RPMI8226 (cell line): ENCODE measurements at regions not wholly inside any gene's neighbourhood (a gene's known extent, or its start where the extent isn't known, plus 50 kb on each side); places are given as distances from the start of the nearest gene placed in this dataset.

Experiments
- DNase-seq: peaks from one replicate; pipeline ENCODE4 v3.0.0-alpha.2; 2015

DNA sequence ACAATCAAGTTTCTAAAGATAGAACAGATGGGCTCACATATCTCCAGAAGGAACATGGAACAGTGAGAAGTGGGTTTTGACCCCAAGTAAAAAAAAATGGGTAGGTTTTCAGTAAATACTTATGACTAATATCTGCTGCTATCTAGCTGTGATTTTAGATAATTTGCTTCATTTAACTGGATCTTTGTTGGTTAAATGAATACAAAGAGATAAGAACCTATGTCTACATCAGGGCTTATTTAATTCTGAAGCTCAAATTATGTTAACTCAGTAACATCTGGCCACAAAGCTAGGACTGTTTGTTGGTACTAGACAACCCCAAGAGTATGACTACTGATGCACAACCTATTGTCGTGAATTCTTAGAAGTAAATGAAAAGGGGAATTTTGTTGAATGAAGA, 144.4 kb upstream of the SESN3 start:
- no peak for DNase-seq

DNA sequence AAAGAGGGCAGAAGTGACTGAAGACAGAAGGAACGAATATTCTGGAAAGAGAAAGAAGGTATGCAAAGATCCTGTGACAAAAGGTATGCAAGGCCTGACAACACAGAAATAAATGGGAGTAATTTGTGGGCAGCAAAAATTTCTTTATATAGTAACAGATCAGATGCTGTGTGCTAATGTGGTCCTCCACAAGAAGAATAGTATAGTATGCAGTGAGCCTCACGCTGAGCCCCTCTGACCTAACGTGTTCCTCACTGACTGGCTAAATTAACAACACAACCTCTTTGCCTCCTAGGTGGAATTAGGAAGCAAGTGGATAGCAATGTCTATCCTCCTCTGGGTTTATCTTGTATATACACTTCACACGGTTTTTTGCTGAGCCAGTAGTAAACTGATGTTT, 143.1 kb upstream of the SESN3 start:
- no peak for DNase-seq

DNA sequence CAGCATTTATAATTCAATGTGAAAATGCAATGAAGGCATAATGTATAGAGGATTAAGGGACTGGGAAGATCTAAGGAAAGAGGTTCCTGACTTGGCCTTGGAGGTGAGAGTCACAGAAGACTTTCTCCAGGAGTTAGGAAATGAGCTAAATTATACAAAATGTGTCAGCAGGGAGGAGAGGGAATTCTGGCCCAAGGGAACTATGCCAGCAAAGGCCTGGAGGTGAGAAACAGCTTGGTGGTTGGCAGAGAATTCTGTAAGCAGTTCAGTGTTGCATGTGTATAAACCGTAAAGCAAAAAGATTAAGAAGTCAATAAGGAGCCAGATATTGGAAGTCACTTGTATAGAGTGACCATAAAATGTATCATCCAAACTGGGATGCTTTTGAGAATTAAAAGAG, 142.2 kb upstream of the SESN3 start:
- DNase-seq = no peak

DNA sequence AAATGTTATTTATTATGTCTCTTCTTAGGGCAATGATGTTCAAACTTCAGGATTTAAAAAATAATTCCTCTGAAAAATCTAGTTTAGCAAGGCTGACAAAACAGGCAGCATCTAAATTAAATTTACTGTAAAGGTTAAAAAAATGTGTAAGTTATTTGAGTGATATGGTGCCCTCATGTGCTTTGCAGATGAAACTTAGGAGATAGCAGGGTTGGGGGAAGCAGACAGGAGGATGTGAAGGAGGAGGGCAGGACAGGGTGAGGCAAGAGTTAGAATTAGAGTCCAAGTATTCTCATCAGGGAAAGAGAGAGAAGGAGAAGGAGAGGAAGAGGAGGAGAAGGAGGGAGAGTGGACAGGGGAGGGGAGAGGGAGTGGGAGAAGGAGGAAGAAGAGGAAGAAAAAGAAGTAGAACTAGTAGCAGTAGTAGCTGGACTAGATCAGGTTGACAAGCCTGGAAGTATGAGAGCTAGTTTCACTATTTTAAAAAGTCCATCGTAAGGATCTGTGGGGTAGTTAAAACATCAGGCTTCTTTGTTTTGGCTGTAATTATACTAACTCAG, 141.2 kb upstream of the SESN3 start:
- no peak for DNase-seq

DNA sequence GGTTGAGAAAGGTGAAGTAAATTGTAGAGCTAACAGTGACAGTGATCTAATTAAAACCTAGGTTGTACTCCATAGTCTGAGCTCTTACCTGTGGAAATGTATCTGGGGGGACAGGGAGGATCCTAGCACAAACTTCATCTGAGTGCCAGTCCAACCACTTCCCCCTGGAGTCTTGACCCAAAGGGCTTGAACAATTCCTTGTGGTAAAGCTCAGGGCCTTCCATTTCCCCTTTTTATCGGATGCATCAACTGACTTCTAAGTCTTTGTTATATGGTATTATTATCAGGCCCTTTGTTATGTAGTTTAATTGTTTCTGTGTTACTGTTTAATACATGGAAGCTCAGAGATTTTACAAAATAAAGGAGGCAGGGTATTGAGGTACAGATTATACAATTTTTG, 140.2 kb upstream of the SESN3 start:
- DNase-seq = no peak

DNA sequence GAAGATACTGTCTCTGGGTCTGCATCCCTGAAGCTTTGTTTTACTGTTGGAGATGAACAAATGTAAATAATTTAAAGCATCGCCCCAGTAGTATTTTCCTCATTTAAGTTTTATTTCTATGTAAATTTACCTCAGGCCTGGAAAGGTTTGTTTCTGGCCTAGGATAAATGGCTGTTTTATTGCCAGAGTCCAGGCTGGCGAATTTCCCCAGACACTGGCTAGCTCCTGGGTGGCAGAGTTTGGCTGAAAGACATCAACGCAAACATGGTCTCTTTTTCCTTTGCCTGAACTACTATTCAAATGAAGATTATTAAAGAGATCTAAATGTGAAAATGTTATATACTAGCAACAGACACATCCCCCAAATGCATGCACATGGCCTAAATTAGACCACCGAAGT, 136.7 kb upstream of the SESN3 start:
- no peak for DNase-seq

DNA sequence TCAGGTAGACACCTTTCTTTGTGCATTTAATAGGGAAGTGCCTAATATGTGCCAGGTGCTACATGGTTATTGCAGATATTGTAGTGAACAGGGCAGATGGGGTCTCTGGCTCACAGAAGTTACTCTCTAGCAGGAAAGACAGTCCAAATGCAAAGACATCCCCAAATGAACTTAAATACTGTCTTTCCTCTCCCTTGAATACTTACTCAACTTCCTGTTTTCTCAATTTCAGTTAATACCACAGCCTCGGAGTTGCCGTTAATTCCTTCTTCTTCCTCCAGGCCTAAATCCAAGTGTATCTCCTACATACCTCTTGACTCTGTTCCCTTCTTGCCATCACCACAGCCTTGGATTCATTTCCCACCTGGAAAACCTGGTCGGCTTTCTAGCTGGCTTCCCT, 134.3 kb upstream of the SESN3 start:
- DNase-seq = no peak

DNA sequence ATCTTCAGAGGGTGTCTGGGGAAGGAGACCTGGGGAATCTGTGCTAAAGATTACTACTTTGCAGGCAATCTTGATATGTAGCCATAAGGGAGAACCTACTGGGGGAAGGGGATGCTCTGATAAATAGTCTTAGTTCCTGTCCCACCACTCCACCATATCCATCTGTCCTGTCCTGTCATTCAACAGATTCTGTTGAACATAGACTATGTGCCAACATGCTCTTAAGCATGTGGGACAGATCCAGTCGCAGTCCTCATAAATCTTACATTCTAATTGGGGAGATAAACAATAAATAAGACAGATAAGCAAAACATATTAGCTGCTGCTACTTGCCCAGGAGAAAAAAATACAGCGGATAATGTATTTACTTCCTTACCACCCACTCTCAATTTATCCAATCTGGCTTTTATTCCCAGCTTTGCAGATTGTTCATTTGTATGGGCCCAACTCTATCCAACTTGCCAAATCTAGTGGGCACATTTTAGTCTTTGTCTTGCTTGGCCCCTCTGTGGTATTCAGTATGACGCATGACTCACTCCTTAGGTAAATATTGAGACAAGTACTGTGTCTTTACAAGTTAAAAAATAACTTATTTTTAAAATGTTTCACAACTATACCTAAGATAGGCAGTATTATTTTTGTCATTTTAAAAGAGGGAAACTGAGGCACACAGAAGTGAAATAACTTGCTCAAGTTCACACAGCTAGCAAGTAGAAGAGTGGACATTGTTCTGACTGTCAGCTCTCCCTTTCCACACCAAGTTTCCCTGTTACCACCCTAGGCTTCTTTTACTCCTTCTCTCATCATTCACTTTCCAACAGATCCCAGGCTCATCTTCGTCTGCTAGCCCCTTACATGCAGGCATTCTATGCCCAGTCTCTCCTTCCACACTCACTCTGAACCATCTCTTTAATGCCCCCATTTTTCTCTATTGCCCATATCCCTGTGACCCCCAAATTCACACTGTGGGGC, 133.6 kb upstream of the SESN3 start:
- DNase-seq = no peak

DNA sequence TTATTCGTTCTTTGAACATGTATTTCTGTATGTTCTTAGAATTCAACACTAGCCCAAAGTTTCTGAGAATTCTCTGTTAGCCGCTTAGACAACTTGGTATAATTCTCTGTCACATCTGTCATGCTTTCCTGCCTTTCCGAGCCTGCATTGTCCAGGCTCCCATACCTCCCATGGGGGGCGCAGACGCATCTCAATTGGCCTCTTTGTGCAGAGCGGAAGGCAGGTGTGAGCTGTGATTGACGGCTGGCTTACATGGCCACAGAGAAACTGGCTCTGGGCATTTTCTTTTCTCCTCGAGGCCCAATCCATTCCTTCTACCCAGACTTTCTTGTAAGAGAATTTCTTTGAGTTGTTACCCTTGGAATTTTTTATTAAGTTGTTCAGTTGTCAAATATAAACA, 132.7 kb upstream of the SESN3 start:
- DNase-seq = no peak

DNA sequence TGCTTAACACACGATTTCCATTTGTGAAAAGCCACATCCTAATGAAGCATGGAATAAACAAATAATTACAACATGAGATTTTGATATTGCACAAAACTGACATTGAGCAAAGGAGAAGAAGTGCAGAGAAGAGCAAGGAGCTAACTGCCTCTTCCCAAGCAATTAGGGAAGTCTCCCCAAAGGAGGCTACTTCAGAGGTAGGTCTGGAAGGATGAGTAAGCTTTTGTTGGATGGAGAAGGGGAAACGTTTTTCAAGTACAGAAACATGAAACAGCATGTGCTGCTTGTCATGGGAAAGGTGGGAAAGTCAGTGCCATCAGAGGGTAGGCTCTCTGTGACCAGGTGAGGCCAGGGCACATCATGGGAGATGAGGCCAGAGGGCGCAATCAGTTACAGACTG, 132.2 kb upstream of the SESN3 start:
- no peak for DNase-seq

DNA sequence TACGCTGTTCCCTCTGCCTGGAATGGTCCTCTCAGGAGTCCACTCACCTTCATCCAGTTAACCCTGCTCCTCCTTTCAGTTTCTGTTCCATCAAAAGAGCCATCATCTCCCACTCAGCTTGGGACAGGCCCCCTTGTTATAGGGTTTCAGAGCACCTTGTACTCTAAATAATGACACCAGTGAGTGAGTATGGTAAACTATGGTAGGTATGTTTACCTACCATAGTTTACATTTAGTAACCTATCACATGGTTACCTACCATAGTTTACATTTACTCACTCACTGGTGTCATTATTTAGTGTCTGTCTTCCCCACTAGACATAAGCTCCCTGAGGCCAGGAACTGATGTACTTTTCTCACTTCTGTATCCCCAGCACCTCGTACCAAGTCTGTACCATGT, 130.2 kb upstream of the SESN3 start:
- DNase-seq = no peak

DNA sequence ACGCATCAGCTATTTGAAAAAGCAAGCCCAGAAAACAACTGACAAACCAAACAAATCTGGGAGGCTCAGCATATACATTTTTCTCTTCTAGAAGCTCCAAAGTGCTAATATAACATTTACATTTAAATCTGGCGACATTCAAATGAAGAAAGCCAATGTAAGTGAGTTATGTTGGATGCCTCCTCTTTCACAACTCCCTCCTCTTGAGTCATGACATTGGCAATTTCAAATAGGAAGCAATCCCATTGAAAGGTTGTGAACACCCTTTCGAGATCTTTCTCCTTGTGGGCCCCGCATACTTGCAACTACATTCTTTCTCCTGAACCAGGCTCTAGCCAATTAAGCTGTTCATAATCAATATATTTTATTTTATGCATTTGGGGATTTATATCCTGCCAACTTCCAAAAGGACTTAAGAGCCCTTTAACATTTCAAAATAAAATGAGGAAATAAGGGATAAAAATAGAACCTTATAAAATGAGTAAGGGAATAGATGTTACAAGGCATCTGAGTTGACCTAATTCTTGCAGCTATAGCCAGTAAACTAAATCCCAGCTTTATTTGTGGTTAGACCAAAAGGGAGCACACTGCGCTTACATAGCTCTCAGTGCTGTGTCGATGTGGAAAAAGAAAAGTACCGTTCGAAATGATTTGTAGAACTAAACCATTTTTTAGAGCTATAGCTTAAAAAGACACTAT, 129.5 kb upstream of the SESN3 start:
- no peak for DNase-seq

DNA sequence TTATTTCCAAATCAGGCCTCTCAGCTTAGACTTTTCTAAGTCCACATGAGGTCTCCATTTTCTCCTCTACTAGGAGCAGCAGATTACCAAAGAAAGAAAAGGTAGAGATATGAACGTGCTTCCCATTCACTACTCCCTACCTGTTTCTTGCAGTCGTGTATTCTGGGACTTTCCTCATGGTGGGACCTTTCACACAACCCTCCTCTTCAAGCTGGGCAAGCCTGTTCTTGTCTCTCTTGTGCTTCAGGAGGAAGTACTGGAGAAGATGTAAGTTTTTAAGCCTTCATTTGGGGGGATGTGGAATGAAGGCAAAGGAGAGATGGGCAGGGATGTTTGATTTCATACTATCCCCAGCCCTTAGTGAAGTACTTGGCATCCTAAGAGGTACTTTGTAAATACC, 128.8 kb upstream of the SESN3 start:
- no peak for DNase-seq

DNA sequence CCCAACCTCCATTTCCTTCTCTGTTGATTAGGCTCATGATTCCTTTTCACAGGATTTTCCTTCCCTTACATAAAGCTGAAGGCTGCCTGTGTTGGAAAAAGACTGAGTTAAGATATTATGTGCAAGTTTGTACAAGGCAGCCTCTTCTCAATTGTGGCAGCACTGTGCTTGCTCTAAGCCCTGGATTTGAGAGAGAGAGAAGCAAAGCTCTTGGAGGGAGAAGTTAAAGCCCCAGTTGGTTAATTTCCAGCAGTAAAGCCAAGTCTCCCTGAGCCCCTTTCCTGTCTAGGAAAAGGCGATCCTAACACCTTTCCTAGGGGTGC, 128.3 kb upstream of the SESN3 start:
- no peak for DNase-seq

DNA sequence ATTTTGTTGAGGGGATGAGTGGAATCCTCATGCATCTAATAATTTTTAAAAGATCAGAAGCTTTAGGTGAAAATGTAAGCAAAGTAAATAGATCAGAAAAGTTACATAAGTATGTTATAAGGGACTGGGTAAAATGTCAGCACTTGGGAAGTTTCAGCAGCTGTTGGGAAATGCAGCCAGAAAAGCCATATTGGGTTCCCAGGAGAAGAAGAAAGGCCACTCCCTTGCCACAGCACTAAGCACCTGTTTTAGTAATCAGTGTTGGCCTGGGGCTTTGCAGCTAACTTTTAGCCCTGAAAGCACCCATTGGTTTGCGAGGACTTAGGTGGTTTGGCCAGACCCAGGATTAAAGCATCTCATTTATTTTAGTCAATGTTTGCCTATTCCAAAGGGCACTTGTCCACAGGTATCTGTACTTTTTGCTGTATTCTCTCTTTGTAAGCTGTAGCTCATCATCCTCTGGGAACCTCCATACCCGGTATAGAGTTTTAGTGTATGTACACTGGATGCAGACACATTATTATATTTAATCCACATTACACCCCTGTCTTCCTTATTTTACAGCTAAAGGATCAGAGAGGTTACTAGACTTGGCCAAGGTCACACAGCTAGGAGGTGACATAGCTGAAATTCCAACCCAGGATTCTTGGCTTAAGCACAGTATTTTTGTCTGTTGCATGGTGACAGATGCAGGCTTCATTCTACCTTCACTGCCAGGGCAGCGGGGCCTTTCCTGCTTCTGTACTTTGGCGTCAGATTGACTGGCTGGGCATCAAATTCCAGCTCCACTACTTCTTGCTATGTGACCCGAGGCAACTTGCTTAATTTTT, 127.7 kb upstream of the SESN3 start:
- no peak for DNase-seq

DNA sequence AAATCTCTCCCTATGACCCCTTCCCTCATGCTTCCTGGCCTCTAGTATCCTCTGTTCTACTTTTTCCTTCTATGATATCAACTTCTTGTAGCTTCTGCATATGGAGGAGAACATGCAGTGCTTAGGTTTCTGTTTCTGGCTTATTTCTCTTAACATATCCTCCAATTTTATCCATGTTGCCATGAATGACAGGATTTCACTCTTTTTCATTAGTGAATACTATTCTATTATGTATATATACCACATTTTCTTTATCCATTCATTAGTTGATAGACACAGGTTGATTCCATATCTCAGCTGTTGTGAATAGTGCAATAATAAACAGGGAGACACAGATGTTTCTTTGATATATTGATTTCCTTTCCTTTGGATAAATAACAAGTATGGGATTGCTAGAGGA, 123.3 kb upstream of the SESN3 start:
- DNase-seq = no peak

DNA sequence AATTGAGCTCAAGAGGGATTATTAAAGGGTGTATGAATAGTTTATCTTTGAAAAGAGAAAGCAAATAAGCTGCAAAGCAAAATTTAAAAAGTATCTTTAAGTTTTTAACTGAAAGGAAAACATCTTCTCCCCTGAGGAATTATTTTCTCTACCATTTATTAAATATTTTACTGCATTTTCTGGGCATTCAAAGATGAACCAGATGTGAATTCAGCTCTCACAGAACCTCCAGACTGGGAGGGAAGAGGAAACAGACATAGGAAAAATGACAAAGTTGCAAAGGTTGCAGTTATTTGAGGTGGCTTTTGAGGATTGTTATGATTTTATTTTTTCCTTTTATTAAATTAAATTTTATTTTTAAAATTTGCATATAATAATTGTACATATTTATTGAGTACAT, 122.7 kb upstream of the SESN3 start:
- DNase-seq = no peak

DNA sequence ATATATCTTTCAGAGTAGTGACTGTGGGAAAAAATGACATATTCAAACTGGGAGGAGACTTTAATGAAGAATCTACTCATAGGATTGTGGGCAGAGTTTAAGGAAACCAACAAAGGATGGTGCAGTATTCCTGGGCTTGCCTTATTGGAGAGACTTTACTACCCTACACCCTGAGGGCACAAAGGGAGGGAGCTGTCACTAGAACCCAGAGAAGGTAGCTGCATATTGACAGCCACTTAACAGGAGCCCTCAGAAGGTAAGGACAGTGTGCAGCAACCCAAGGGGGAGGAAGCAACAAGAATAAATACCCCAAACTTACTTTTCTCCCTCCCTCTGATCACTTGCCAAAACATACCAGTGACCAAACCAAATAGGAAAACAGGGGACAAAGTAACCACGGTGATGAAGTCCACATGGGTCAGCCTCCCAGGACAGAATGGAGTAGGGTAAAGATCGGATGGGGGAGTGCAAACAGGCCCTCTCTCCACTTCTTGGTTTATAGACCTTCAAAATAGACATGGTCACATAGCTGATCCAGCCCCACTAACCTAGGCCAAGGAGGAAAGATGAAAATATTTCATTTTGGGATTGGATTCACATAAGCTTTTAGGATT, 121.8 kb upstream of the SESN3 start:
- no peak for DNase-seq

DNA sequence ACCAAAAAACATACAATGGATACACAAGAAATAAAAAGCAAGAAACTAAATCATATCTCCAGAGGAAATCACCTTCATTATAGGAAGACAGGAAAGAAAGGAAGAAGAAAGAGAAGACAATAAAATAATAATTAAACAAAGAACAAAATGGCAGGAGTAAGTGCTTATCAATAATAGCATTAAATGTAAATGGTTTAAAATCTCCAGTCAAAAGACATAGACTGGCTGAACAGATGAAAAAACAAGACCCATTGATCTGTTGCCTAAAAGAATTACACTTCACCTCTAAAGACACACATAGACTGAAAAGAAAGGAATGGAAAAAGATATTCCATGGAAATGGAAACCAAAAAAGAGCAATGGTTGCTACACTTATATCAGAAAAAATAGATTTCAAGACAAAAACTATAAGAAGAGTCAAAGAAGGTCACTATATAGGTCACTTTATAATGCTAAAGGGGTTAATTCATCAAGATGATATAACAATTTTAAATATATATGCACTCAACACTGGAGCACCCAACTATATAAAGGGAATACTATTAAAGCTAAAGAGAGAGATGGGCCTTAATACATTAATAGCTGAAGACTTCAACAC, 118.4 kb upstream of the SESN3 start:
- DNase-seq = no peak

DNA sequence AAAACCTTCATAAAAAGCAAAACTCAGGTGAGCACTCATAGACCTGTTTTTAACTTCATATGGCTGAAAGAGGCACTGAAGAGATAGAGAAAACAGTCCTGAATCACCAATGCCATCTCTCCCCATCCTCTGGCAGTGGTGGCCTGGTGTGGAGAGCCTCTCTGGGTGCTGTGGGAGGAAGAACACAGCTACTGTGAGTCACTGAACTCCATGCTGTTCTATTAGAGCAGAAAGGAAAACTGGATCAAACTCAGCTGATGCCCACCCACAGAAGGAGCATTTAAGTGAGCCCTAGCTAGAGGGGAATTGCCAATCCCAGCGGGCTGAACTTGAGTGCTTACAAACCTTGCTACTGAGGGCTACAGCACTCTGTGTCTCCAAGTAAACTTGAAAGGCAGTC, 115.3 kb upstream of the SESN3 start:
- no peak for DNase-seq

DNA sequence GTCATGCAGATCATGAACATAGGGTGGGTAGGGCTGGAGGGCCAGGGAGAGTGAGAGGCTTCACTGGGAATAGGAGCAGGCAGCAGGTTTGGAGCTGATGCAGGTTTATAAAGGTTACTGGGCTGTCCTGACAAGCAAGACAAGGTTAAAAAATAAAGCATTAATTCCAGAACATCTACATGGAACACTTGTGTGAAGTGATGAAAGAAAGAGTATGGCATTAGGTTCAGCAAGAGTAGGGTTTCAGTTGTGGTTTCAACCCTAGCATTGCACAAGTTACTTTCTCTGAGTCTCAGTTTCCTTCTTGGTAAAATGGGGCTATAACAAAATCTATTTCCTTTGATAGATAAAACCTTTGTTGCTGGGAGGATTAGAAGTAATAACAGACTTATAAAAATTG, 114.6 kb upstream of the SESN3 start:
- no peak for DNase-seq

DNA sequence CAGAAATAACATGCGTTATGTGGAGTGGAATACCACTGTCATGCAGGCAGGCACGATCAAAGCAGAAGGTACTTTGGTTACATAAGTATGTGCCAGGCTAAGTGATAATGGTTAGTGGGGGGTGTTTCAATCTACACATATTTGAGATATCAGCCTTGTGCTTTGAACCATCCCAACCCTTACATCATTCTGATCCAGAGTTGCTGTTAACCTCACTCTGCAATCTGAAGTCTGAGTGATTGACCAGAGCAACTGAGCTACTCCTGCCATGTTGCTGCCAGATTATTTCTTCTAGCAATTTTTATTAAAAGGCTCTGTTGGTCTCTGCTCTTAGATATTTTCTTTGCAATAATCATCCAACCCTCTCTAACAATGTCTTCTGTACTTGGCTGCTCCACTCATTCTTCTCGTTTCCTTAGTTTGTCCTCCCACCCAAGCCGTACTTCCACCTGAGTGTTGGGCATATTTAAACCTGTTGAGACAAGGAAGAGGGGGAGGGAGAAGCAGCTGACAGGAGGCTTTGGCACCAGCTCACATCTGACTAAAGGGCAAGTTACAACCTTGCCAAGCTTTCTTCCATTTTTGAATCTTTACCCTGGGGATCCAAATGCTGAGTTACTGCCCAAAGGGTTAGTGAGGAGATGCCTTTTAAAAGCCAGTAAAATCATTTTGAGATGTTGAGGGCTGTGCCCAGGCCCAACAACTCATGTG, 114.1 kb upstream of the SESN3 start:
- no peak for DNase-seq
